ENCODE measurements at regions not wholly inside any gene's neighbourhood (a gene's known extent, or its start where the extent isn't known, plus 50 kb on each side); places are given as distances from the start of the nearest gene placed in this dataset.
"Not testable (repeated sequence)": the region's sequence is repeated elsewhere in the genome, so short reads cannot be mapped to it uniquely, and the experiment has no call there.

DNA sequence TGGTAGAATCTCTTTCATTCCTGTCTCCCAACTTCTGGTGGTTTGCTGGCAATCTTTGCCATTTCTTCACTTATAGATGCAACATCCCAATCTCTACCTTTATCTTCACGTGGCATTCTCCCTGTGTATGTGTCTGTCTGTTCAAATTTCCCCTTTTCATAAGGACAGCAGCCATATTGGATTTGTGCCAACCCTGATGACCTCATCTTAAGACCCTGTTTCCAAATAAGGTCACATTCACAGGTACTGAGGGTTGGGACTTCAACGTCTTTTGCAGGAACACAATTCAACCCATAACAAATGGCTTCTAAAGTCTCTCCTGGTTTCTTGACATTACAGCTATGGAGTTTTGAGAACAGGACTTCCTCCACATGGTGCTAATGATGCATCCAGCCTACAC is 84.5 kb upstream of the OLIG2 start:
- no peak for DNase-seq

DNA sequence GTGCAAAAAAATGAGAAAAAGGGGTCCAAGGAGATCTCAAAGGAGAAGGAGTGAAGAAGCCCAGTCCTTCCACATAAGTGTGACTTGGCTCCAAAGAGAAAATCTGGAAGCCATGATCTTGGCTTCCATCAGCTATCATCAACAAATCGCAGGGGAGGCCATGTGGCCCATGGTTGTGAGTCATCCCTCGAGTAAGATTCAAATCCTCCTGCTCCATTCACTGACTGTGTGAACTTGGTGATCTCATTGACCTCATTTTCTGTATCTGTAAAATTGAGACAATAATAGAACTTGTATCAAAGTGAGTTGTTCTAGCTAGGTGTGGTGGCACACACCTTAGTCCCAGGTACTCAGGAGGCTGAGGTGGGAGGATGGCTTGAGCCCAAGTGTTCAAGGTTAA is 79.1 kb upstream of the OLIG2 start:
- DNase-seq: no peak

DNA sequence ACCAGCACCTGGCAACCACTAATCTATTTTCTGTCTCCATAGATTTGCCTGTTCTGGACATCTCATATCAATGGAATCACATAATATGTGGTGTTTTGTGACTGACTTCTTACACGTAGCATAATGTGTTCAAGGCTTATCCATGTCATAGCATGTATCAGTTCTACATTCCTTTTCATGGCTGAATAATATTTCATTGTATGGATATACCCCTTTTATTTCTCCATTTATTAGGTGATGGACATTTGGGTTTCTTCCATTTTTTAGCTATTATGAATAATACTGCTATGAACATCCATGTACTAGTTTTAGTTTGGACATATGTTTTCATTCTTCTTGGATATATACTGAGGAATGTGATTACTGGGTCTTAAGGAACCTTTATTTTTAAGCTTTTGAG is 78.0 kb upstream of the OLIG2 start:
- DNase-seq: no peak

DNA sequence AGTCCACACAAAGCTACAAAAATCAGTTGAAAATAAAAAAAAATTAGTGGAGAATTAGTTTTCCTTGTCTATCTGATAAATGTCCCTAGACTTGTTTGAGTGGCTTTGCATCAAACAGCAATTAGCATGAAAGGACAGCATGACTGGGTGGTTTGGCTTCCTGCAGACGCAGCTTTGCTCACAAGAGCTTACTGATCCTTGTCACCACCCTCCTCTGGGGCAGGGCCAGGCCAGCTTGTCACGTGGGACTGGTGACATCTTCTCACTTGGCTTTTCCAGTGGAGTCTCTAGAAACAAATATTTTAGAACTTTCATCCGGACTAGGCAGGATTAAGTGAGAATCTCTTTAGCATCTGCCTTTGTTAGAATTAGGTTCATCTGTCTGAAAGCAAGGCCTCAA is 76.0 kb upstream of the OLIG2 start:
- DNase-seq: no peak

DNA sequence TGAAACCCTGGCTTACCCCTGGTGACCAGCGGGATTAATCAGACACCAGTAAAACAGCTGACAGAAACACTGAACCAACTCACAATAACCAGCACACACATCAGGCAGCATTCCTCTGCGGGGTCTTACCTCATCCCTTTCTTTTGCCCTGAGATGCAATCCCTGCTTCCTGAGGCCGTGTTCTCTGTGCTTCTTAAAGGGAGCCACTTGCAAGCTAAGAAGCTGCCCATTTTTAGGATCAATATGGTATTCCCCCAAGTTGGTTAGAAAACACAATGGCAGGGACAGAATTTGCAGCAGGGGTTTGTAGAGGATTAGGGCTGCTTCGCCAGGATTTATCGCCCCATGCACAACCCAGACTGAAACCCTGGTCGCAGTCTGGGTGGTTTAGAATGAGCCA is 74.7 kb upstream of the OLIG2 start:
- DNase-seq: no peak

DNA sequence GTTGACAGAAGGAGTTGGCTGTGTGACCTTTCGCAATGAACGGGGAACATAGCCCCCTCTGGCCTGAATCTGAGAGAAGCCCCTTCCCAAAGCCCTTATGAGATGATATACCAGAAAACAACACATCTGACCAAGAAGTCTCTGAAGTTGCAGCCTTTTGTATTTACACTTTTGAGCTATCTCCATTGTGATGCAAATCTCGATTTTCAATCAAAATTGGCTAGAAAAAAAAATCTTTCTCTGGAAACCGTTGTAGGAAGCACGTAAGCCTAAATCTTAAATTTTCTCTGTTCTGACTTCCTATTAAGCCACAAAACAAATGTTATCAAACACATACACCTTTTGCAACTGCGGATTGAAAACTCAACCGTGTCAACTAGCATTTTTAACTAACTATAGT is 71.4 kb upstream of the OLIG2 start:
- DNase-seq: no peak

DNA sequence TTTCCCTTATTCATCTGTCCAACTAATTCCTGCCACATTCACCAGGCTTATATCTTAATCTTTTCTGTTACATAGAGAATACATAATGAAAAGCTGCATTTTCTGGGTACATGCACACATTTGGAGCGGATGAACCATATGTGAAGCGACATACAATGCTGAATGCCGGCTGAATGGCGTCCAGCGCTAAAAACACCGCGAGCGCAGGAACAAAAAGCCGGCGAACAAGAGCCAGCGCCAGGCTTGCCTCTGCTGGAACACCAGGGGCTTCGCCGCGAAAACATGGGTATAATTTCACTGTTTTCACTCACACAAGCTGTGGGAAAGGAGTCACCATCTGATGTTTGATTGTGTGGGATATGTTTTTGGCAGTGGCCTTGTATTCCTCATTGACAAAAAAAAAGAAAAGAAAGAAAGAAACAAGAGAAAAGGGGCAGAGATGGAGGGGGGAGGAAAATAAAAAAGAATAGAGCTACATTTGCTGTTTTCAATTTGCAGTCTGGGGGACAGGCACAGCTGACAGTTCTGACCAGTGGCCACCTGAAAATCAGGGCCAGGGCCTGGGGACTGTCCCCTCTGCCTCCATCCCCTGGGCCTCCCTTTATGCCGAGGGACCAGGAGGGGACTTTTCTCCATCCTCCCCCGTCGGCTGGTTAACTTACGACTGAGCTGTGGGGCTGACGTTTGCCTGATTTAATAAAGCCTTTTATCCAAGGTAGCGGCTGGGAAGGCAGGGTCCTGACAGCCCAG is 70.2 kb upstream of the OLIG2 start:
- no peak for DNase-seq

DNA sequence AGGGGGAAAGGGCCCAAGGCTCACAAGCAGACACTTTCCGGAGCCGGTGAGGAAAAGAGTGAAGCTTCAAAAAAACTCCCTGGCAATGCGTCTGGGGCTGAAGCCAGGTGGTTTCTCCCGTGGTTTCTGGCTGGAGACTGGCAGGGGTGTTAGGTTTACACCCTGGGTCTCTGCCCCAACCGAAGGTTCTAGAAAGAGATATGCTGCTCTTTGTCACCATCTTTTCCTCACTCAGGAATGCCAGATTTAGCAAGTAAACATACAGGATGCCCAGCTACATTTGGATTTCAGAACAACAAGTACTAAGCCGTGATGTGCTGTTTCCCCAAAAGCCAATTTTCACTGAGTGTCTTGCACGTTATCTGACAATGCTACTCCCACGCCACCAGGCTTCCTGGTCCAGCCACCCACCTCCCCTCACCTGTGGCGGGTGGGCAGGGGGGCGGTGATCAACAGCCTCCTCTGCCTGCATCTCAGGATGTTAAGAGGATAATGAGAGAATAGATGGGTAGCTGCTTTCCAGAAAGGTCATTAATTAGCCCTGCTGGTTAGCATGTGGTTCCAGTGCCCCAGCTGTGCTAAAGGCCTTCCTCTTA is 69.6 kb upstream of the OLIG2 start:
- no peak for DNase-seq

DNA sequence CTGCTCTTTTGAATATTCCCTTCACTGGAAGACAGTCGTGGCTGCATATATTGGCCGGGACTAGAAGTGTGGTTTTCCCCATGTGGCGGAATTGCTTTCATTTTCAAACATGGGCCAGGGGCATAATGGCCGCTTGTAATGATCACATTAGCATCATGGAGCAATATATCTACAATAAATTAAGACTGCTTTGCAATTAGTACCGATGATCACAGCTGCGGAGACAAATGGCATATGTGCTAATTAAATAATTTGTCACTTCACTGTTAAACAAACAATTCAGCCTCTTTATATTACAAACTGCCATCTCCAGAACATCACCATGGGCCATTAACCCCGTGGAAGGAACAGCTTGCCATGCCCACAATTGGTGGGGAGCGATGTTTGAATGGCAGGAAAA is 68.2 kb upstream of the OLIG2 start:
- no peak for DNase-seq

DNA sequence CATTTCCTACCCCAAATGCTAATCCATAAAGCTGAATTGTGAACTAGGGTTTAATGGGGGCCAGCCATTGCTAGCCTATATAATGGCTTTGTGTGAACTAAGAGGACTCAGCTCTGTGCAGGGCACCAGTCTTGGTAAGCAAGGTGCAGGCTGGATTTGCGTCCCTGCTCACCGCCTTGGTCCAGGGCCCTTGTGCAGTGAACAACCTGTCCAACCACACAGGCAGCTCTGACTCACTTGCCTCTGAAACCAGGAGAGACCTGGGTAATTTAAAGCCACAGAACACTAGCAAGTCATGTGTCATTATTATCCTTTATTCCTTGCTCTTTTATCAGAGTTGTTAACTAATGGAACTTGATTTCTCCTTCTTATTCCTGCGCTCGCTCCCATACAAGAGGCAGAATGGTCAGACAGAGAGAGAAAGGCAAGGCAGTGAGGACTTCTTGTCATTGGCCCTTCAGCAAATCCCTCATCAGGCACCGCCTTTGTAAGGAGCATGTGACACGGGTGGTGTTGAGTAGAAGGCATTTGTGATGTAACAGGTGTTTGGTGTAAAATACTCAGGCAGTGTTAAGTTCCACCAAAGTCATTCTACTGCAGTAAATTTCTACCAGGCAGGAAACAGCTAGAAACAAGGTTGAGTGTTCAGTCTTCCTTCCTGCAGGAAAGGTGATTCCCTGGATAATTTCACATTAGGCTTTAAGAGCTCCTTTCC is 67.3 kb upstream of the OLIG2 start:
- DNase-seq: no peak

DNA sequence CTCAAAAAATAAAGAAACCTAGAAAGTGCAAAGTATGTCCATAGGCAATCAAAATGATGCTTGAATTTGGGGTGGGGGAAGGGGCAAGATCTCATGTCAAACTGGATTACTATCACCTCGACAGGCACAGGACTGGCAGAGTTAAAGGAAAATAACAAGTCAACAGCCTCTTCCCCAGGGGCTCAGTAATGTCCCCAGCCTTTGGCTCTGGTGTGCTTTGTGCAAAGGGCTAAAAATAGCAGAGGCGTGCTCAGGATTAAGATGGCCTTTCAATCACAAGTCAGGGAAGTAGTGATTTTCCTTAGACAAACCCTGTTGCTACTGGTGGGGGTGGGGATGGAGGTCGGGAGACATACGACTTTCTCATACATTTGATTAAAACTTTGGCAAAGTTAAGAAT is 63.5 kb upstream of the OLIG2 start:
- DNase-seq: no peak

DNA sequence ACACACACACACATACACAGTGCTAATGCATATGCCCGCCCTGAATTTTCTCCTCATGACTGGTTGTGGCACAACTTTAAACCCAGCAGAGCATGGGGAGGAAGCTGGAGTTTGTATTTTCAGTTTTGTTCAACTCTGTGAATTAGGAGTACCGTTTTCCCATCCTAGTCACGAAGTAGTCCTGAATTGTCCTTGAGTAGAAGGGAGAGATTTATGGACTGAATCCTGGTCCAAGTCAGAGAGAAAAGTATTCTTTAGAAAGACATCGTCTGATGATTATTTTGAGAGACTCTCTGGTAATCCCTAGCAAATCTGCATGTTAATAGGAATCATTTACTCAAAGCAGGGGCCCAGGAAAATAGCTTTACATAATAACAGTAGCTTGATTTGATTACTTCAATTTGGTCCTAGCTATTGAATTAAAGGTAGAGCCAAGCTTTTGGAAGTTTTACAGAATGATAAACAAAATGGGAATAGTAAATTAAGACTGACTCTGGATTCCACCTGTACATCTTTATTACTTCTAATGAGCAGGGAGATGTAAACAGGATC is 60.5 kb upstream of the OLIG2 start:
- DNase-seq: no peak

DNA sequence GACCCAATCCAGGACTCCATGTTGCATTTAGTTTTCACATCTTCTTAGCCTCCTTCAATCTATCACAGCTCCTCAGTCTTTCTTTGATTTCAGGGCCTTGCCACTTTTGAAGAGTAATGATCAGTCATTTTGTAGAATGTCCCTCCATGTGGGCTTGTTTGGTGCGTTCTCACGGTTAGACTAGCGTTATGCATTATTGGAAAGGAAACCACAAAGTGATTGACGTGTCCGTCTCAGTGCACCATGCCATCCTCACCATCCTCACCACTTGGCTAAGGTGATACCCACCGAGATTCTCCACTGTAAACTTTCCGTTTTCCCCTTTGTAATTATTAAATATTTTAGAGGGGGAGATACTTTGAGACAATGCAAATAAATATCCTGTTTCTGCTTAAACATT is 59.6 kb upstream of the OLIG2 start:
- DNase-seq: no peak

DNA sequence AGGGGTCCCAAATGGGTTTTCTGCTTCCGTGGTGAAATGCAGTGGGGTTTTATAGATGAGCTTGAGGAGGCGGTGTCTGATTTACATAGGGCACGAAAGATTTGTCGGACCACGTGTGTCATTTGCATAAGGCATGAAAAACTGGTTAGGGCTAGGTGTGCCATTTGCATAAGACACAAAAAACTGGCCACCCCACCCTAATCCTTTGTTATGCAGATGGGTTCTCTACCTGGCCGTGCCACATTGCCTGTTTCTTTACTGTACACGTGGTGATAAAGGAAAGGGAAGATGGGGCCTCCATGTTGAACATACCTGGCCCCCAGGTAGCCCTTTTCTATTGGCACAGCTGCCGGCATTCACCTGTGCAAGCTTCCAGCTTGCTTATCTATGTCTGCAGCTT is 57.6 kb upstream of the OLIG2 start:
- not testable (repeated sequence) for DNase-seq

DNA sequence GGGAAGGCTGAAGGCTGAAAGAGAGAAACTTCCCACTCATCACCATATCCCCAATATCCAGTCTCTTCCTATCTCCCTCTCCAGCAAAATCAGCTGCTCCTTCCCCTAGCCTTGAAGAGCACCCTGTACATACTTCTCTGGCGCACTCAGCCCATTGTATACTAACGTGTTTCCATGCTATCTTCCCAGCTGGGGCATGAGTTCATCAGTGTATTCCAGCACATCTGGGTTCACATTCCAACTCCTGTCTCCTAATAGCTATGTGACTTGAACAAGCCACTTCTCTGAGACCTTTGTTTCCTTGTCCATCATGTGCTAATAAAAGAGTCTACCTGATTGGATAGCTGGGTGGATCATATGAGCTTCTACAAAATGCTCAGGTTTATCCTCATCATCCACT is 51.1 kb upstream of the OLIG2 start:
- no peak for DNase-seq

DNA sequence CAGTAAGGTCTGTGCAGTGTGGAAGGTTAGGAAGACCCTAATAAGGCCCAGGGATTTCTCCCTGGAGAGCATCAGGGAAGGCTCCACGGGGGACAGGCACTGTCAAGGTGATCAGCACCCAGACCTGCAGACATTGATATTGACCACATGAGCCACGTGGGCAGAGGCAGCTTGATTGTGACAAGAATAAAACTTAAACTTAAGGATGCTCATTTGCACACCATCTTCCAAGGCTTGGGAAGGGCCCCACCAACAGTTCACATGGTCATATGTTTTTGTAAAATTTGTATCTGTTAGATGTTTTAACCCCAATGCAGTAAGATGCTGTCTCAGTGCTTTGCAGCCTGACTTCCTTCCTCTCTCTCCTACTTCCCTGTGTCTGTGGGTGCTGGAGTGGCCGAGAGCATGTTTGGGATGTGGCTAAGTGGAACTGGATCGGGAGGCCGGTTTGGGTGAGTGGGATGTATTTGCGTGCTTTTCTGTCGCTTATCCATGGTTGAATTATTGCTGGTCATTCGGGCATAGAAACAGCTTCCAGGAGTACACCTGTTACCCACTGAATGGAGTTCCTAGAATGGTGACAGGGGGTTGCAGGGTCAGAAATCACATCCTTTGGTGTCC is 49.8 kb upstream of the OLIG2 start:
- DNase-seq: no peak
